A673 (cell line): ENCODE measurements at regions not wholly inside any gene's neighbourhood (a gene's known extent, or its start where the extent isn't known, plus 50 kb on each side); places are given as distances from the start of the nearest gene placed in this dataset.

Experiments
- BruUV-seq: library from RNA; stranded (reverse); fragments of 400-500 nt; replicated peaks from 2 replicates; lab custom pipeline; 2021; lab: Mats Ljungman, UMichigan
- CTCF ChIA-PET: fragments of 300-600 bp; sonication (Branson Sonifier 250); formaldehyde crosslinking; loops from one replicate; lab custom pipeline; 2022; ENCODE audit warnings: antibody characterized with exemption; lab: Charles Lee
- POLR2A ChIA-PET: fragments of 300-600 bp; sonication (Branson Sonifier 250); formaldehyde crosslinking; loops from one replicate; lab custom pipeline; 2022; ENCODE audit warnings: antibody characterized with exemption; ENCODE audit not compliant: low non-redundant PET; lab: Charles Lee
- DNase-seq: peaks from one replicate; pipeline ENCODE4 v3.0.0-alpha.2; 2015; ENCODE audit warnings: low spot score
- H3K27ac ChIP-seq: fragments of 200-600 bp; sonication (generic); 2 replicates; pipeline ENCODE4 v1.5.1; 2016; ENCODE audit warnings: mixed run types, low read depth, mild to moderate bottlenecking, mixed read lengths, antibody characterized with exemption, low read length; ENCODE audit not compliant: poor library complexity, severe bottlenecking
- H3K27me3 ChIP-seq: fragments of 200-600 bp; sonication (generic); replicated peaks from 2 replicates; pipeline ENCODE4 v1.6.1; 2017; ENCODE audit warnings: mixed run types, low read depth, mild to moderate bottlenecking, mixed read lengths, antibody characterized with exemption, low read length; ENCODE audit not compliant: insufficient read depth, poor library complexity
- H3K36me3 ChIP-seq: fragments of 200-600 bp; sonication (generic); 2 replicates; pipeline ENCODE4 v1.6.1; 2016; ENCODE audit warnings: mixed run types, mild to moderate bottlenecking, mixed read lengths, antibody characterized with exemption, low read length; ENCODE audit not compliant: insufficient read depth, poor library complexity, severe bottlenecking
- H3K4me1 ChIP-seq: fragments of 200-600 bp; sonication (generic); 2 replicates; pipeline ENCODE4 v1.6.1; 2017; ENCODE audit warnings: mixed run types, mild to moderate bottlenecking, mixed read lengths, antibody characterized with exemption, low read length; ENCODE audit not compliant: insufficient read depth, poor library complexity, severe bottlenecking
- H3K4me3 ChIP-seq: fragments of 200-600 bp; sonication (generic); 2 replicates; pipeline ENCODE4 v1.5.1; 2016; ENCODE audit warnings: low read depth, mixed run types, mild to moderate bottlenecking, mixed read lengths, low read length; ENCODE audit not compliant: poor library complexity, severe bottlenecking
- H3K9me3 ChIP-seq: fragments of 200-600 bp; sonication (generic); 2 replicates; pipeline ENCODE4 v1.6.1; 2016; ENCODE audit warnings: mixed run types, low read depth, mild to moderate bottlenecking, mixed read lengths, antibody characterized with exemption, low read length; ENCODE audit not compliant: poor library complexity, severe bottlenecking
- CTCF ChIP-seq: fragments of 300-800, 200-600 bp; sonication (generic); conservative IDR thresholded peaks from 2 replicates; pipeline ENCODE4 v1.5.1; 2017; ENCODE audit warnings: low read depth, mild to moderate bottlenecking, antibody characterized with exemption, low read length, moderate library complexity, mixed read lengths
- EZH2 ChIP-seq: fragments of 200-600 bp; sonication (generic); IDR thresholded peaks from 2 replicates; pipeline ENCODE4 v1.6.1; 2017; ENCODE audit warnings: borderline replicate concordance, low read depth, mild to moderate bottlenecking, mixed read lengths, antibody characterized with exemption, low read length; ENCODE audit not compliant: poor library complexity, severe bottlenecking
- intact Hi-C: fragments of 100-400 bp; cut with micrococcal nuclease; formaldehyde crosslinking; loops from one replicate; pipeline ENCODE4 v1.10.0; 2022; ENCODE audit not compliant: unreplicated experiment

DNA sequence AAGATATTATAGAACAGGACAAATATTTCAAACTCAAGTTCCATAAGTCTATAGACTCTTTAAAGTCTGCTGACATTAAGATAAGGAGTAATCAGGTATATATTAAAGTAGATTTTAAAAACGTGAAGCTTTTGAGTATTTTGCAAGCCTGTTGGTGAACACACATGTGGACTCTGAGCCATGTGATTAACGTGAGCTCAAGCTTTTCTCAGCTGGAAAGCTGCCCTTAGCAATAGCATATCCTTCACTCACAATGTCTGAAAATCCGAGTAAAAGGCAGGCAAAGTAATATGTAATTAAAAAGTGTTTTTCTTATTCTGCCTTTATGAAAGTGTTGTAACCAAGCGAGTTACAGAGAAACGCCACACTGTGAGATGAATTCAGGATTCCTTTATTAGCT is 140.5 kb upstream of the AADAT start:
- no peak overlapping the region for H3K27ac ChIP-seq
- DNase-seq = no peak
- no peak for TF ChIP-seq CTCF
- TF ChIP-seq EZH2 = no peak
- intact Hi-C loops = no loop called here
- H3K36me3 ChIP-seq = no peaks in the 10 kb centered on the region
- H3K27me3 ChIP-seq = no peaks in the 10 kb centered on the region
- POLR2A ChIA-PET = no interaction called here
- CTCF ChIA-PET = no interaction called here
- H3K9me3 ChIP-seq = no peaks in the 10 kb centered on the region
- no TSS peak for BruUV-seq
- no peaks in the 10 kb centered on the region for H3K4me1 ChIP-seq
- no peak overlapping the region for H3K4me3 ChIP-seq

DNA sequence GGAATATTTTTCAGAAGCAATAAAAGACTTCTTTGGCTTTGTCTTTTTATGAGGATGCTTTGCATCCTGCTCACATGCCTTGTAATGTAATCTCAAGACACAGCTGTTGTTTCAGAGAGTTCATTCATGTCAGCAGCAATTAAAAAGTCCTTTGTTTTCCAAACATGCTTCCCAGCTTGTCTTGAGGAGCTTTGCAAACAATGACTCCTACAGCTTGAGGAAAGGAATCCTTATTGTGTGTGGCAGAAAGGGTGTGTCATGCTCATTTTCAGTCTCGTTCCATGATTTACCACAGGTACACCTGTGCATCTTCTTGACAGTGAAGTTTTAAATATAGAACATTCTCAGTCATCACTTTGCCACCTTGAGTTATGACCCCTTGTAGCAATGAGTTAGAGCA is 139.2 kb upstream of the AADAT start:
- ChIA-PET POLR2A (no interaction called here), CTCF (no interaction called here)
- H3K27me3 ChIP-seq = no peaks in the 10 kb centered on the region
- no peaks in the 10 kb centered on the region for H3K36me3 ChIP-seq
- no peak for TF ChIP-seq CTCF
- TF ChIP-seq EZH2 = no peak
- no peak for DNase-seq
- H3K9me3 ChIP-seq = no peaks in the 10 kb centered on the region
- no peaks in the 10 kb centered on the region for H3K4me1 ChIP-seq
- intact Hi-C loops = no loop called here
- BruUV-seq = no TSS peak
- H3K4me3 ChIP-seq = no peak overlapping the region
- H3K27ac ChIP-seq = no peak overlapping the region

DNA sequence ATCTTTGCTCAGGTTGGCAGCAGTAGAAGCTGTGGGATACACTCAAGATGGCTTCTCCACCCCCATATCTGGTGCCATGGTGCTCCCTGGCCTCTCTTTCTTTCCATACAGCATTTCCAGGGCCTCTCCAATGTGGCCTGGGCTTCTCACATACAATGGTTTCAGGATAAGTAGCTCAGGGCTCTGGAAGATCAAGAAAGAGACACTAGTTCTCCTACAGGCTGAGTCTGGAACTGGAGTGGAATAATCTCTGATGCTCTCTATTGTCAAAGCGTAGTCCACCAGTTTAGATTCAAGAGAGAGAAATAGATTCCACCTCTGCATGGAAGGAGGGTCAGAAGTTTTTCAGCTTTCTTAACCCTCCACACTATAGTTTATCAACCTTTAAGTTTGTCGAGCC is 138.2 kb upstream of the AADAT start:
- H3K27ac ChIP-seq = no peak overlapping the region
- CTCF ChIA-PET = no interaction called here

More for the DNA sequence above, 138.2 kb upstream of the AADAT start:
- Histone ChIP-seq H3K27me3 (no peaks in the 10 kb centered on the region), H3K4me1 (no peaks in the 10 kb centered on the region), H3K9me3 (no peaks in the 10 kb centered on the region), H3K36me3 (no peaks in the 10 kb centered on the region), H3K4me3 (no peak overlapping the region)
- POLR2A ChIA-PET = no interaction called here
- BruUV-seq = no TSS peak
- intact Hi-C loops = no loop called here
- TF ChIP-seq CTCF = no peak
- peak; percentile 3 for DNase-seq
